HG03060 (cell line): ENCODE measurements at regions not wholly inside any gene's neighbourhood (a gene's known extent, or its start where the extent isn't known, plus 50 kb on each side); places are given as distances from the start of the nearest gene placed in this dataset.

Source experiments
- ATAC-seq: cut with Tn5 transposase; IDR thresholded peaks from one replicate; pipeline ENCODE4 v1.9.1; 2021; ENCODE audit warnings: low read depth, moderate number of reproducible peaks; ENCODE audit not compliant: unreplicated experiment

GRCh38 chr2:60603533-60604190 is 50.2 kb upstream of the BCL11A start:
- no peak for ATAC-seq

GRCh38 chr2:60604486-60605064 is 51.1 kb upstream of the BCL11A start:
- ATAC-seq = no peak

GRCh38 chr2:60605866-60606265 is 52.4 kb upstream of the BCL11A start:
- no peak for ATAC-seq

GRCh38 chr2:60608679-60609078 is 55.2 kb upstream of the BCL11A start:
- no peak for ATAC-seq

- no peak for ATAC-seq
Measured at GRCh38 chr2:60612033-60612432, 58.6 kb upstream of the BCL11A start.

- no peak for ATAC-seq
Measured at GRCh38 chr2:60614319-60614718, 60.9 kb upstream of the BCL11A start.

- ATAC-seq = no peak
Measured at GRCh38 chr2:60621688-60622429, 68.4 kb upstream of the BCL11A start.

- no peak for ATAC-seq
Measured at GRCh38 chr2:60623040-60623439, 69.6 kb upstream of the BCL11A start.

- ATAC-seq = no peak
Measured at GRCh38 chr2:60627412-60627811, 74.0 kb upstream of the BCL11A start.

- ATAC-seq = no peak
Measured at GRCh38 chr2:60628026-60628425, 74.6 kb upstream of the BCL11A start.

GRCh38 chr2:60628615-60629304 is 75.3 kb upstream of the BCL11A start:
- no peak for ATAC-seq

- ATAC-seq = no peak
Measured at GRCh38 chr2:60629305-60629662, 75.8 kb upstream of the BCL11A start.

- no peak for ATAC-seq
Measured at GRCh38 chr2:60629801-60630385, 76.4 kb upstream of the BCL11A start.

GRCh38 chr2:60633615-60634014 is 80.2 kb upstream of the BCL11A start:
- no peak for ATAC-seq

- no peak for ATAC-seq
Measured at GRCh38 chr2:60634438-60634837, 81.0 kb upstream of the BCL11A start.

- peak; percentile 50 for ATAC-seq
Measured at GRCh38 chr2:60641811-60642788, 88.6 kb upstream of the BCL11A start.

- ATAC-seq = no peak
Measured at GRCh38 chr2:60643747-60644146, 90.3 kb upstream of the BCL11A start.

GRCh38 chr2:60644951-60645350 is 91.5 kb upstream of the BCL11A start:
- no peak for ATAC-seq

GRCh38 chr2:60648191-60648590 is 94.7 kb upstream of the BCL11A start:
- ATAC-seq = no peak

GRCh38 chr2:60649721-60650120 is 96.3 kb upstream of the BCL11A start:
- no peak for ATAC-seq
